Endothelial cell of umbilical vein (primary cell): ENCODE measurements at regions not wholly inside any gene's neighbourhood (a gene's known extent, or its start where the extent isn't known, plus 50 kb on each side); places are given as distances from the start of the nearest gene placed in this dataset.

ENCODE experiments used
- CTCF ChIP-seq, 2 donors: IDR thresholded peaks; 1 replicate in 1 of 2; 2 replicates in 1 of 2; pipeline ENCODE4 v1.5.1; 2011; ENCODE audit warnings: low read length in 2 of 2, mild to moderate bottlenecking in 2 of 2, moderate library complexity in 2 of 2, control low read depth in 1 of 2, inconsistent platforms in 1 of 2, low read depth in 1 of 2; ENCODE audit not compliant: insufficient read depth in 1 of 2; ENCODE audit errors: extremely low read depth in 1 of 2
- EZH2 ChIP-seq: IDR thresholded peaks from 2 replicates; pipeline ENCODE4 v1.6.1; 2012; ENCODE audit warnings: borderline replicate concordance, low read depth, mild to moderate bottlenecking, moderate library complexity, low read length, inconsistent platforms; ENCODE audit not compliant: severe bottlenecking
- POLR2A ChIP-seq: IDR thresholded peaks from 2 replicates; pipeline ENCODE4 v1.6.1; 2012; ENCODE audit warnings: low read depth, mild to moderate bottlenecking, control low read depth, low read length
- POLR2AphosphoS5 ChIP-seq: IDR thresholded peaks from 2 replicates; pipeline ENCODE4 v1.6.1; 2012; ENCODE audit warnings: low read depth, mild to moderate bottlenecking, control low read depth, low read length, moderate library complexity; ENCODE audit not compliant: insufficient read depth

GRCh38 chr13:110005563-110005962 is 219.2 kb upstream of the IRS2 start:
- TF ChIP-seq POLR2A = no peak
- TF ChIP-seq CTCF (IDR thresholded peaks at IDR 0.05; ENCODE audit: extremely low read depth in 1 of 2, insufficient read depth in 1 of 2, low read depth in 1 of 2, low read length in 2 of 2) = no peak
- TF ChIP-seq POLR2AphosphoS5 = no peak
- no peak for TF ChIP-seq EZH2
